Lower leg skin (tissue), 3 donors: ENCODE measurements at regions not wholly inside any gene's neighbourhood (a gene's known extent, or its start where the extent isn't known, plus 50 kb on each side); places are given as distances from the start of the nearest gene placed in this dataset.

Experiments
- POLR2A ChIP-seq, 2 donors: fragments of 450-650 bp; IDR thresholded peaks; one replicate each; pipeline ENCODE4 v1.6.1; 2016 to 2017; ENCODE audit warnings: antibody characterized with exemption in 2 of 2, mild to moderate bottlenecking in 1 of 2, moderate library complexity in 1 of 2
- TF ChIP-seq, protein P1 (sequence below), 3 donors: fragments of 450-650 bp; IDR thresholded peaks; one replicate each; pipeline ENCODE4 v1.5.1; 2016; ENCODE audit warnings: antibody characterized with exemption in 3 of 3, mild to moderate bottlenecking in 3 of 3, moderate library complexity in 2 of 3

DNA sequence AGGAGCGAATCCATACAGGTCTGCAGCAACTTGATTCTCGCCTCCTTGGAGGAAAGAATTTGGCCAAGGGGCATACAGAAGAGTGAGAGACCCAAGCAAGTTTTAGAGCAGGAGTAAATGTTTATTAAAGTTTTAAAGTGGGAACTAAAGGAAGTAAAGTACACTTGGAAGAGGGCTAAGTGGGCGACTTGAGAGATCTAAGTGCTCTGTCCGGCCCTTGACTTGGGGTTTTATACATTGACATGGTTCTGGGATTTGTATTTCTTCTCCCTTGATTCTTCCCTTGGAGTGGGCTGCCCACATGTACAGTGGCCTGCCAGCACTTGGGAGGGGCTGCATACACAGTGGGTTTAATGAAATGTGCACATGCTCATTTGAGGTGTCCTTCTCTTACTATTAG lies 421.2 kb downstream of the TMEM121 start:
- TF ChIP-seq, protein P1, sequence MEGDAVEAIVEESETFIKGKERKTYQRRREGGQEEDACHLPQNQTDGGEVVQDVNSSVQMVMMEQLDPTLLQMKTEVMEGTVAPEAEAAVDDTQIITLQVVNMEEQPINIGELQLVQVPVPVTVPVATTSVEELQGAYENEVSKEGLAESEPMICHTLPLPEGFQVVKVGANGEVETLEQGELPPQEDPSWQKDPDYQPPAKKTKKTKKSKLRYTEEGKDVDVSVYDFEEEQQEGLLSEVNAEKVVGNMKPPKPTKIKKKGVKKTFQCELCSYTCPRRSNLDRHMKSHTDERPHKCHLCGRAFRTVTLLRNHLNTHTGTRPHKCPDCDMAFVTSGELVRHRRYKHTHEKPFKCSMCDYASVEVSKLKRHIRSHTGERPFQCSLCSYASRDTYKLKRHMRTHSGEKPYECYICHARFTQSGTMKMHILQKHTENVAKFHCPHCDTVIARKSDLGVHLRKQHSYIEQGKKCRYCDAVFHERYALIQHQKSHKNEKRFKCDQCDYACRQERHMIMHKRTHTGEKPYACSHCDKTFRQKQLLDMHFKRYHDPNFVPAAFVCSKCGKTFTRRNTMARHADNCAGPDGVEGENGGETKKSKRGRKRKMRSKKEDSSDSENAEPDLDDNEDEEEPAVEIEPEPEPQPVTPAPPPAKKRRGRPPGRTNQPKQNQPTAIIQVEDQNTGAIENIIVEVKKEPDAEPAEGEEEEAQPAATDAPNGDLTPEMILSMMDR (IDR thresholded peaks at IDR 0.05) = no peak
- no peak for TF ChIP-seq POLR2A (IDR thresholded peaks at IDR 0.05)
